Uterus (tissue), 2 donors: ENCODE measurements at regions not wholly inside any gene's neighbourhood (a gene's known extent, or its start where the extent isn't known, plus 50 kb on each side); places are given as distances from the start of the nearest gene placed in this dataset.

Experiments
- CTCF ChIP-seq, 4 experiments: fragments of 200-600 bp in 2 of 4; fragments of 450-650 bp in 2 of 4; sonication (generic) in 2 of 4; IDR thresholded peaks; one replicate each; pipeline ENCODE4 v1.5.1; 2016 to 2019; ENCODE audit warnings: antibody characterized with exemption in 4 of 4, mild to moderate bottlenecking in 2 of 4, moderate library complexity in 1 of 4
- POLR2A ChIP-seq, 2 donors: fragments of 450-650 bp; IDR thresholded peaks; one replicate each; pipeline ENCODE4 v1.6.1; 2016; ENCODE audit warnings: antibody characterized with exemption in 2 of 2, mild to moderate bottlenecking in 1 of 2, moderate library complexity in 1 of 2

- no peak for TF ChIP-seq POLR2A (IDR thresholded peaks at IDR 0.05)
- TF ChIP-seq CTCF (IDR thresholded peaks at IDR 0.05), result no peak
Measured at GRCh38 chr5:54655761-54656160, 138.2 kb downstream of the SNX18 start.
